Common myeloid progenitor, CD34-positive (primary cell): ENCODE measurements at regions not wholly inside any gene's neighbourhood (a gene's known extent, or its start where the extent isn't known, plus 50 kb on each side); places are given as distances from the start of the nearest gene placed in this dataset.
A peak's percentile ranks its signal among the peaks of the same experiment; 100 is the strongest.

Source experiments
- CTCF ChIA-PET: fragments of 350-600 bp; sonication (Branson Sonifier 250); formaldehyde crosslinking; loops from one replicate; lab custom pipeline; 2021; ENCODE audit warnings: antibody characterized with exemption; lab: Charles Lee
- POLR2A ChIA-PET: fragments of 350-600 bp; sonication (Branson Sonifier 250); formaldehyde crosslinking; loops from one replicate; lab custom pipeline; 2021; ENCODE audit warnings: antibody characterized with exemption; lab: Charles Lee
- DNase-seq, 3 donors: peaks; one replicate each; pipeline versions ENCODE4 v3.0.0 to v3.0.0-alpha.2; 2013
- H3K27ac ChIP-seq, 2 experiments: 1 replicate in 1 of 2; 2 replicates in 1 of 2; pipeline ENCODE4 v1.7.0; 2013; ENCODE audit warnings: inconsistent platforms in 2 of 2, low read length in 2 of 2, mild to moderate bottlenecking in 2 of 2, low read depth in 1 of 2, moderate library complexity in 1 of 2; ENCODE audit not compliant: severe bottlenecking in 2 of 2, insufficient read depth in 1 of 2, poor library complexity in 1 of 2
- H3K27me3 ChIP-seq, 5 experiments: replicated peaks in 2 of 5; 1 replicate in 3 of 5; 2 replicates in 2 of 5; pipeline versions ENCODE4 v1.6.1 to v1.7.0; 2013; ENCODE audit warnings: low read length in 4 of 5, mild to moderate bottlenecking in 2 of 5, moderate library complexity in 2 of 5, inconsistent platforms in 1 of 5; ENCODE audit not compliant: insufficient read depth in 5 of 5, control insufficient read depth in 4 of 5
- H3K36me3 ChIP-seq, 4 experiments: 1 replicate in 2 of 4; 2 replicates in 2 of 4; pipeline versions ENCODE4 v1.6.1 to v1.7.0; 2013; ENCODE audit warnings: low read length in 3 of 4, control low read depth in 1 of 4, mild to moderate bottlenecking in 1 of 4; ENCODE audit not compliant: control insufficient read depth in 4 of 4, insufficient read depth in 4 of 4
- H3K4me1 ChIP-seq, 4 experiments: 1 replicate in 3 of 4; 2 replicates in 1 of 4; pipeline versions ENCODE4 v1.6.1 to v1.7.1; 2013; ENCODE audit warnings: low read length in 3 of 4, mild to moderate bottlenecking in 3 of 4, control low read depth in 1 of 4, inconsistent platforms in 1 of 4, moderate library complexity in 1 of 4; ENCODE audit not compliant: control insufficient read depth in 4 of 4, insufficient read depth in 4 of 4; ENCODE audit errors: control extremely low read depth in 1 of 4
- H3K4me3 ChIP-seq, 7 experiments: 1 replicate in 4 of 7; 2 replicates in 3 of 7; pipeline versions ENCODE4 v1.5.1 to v1.7.0; 2013; ENCODE audit warnings: mild to moderate bottlenecking in 7 of 7, low read length in 6 of 7, moderate library complexity in 6 of 7, inconsistent platforms in 2 of 7, low read depth in 2 of 7, control low read depth in 1 of 7; ENCODE audit not compliant: insufficient read depth in 4 of 7, control insufficient read depth in 1 of 7; ENCODE audit errors: extremely low read depth in 1 of 7
- H3K9me3 ChIP-seq, 5 experiments: 1 replicate in 4 of 5; 2 replicates in 1 of 5; pipeline versions ENCODE4 v1.6.1 to v1.7.1; 2013; ENCODE audit warnings: low read length in 4 of 5, mild to moderate bottlenecking in 2 of 5, inconsistent platforms in 1 of 5, low read depth in 1 of 5, moderate library complexity in 1 of 5; ENCODE audit not compliant: control insufficient read depth in 4 of 5, insufficient read depth in 2 of 5; ENCODE audit errors: control extremely low read depth in 1 of 5
- WGBS: methylation state at CpG from one replicate; pipeline ENCODE4 v1.1.5; 2013; ENCODE audit not compliant: insufficient coverage; 5-methylcytosine and 5-hydroxymethylcytosine counted together

DNA sequence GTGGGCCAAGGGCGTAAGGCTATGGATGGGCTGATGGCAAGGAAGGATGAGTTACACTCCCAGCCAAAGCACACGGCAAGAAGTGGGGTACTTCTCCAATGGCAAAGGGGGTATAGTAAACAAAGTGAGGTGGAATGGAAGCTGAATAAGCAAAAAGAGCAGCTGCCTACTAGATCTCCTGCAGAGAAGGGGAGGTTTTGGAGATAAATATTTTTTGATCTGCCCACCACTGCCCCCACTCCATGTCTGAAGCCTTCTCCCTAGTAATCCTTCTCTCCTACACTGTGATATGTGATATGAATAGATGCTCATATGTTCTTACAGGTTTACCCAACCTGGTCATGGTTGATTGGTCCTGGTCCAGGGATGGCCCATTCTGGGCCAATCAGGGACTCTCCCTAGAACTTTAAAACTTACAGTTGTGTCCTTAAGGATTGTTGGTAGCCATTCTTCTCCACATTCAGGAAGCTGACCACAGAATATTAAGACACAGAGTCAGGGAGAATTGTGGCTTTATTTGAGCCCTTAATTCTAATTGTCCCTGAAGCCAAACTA, 436.8 kb downstream of the OMA1 start:
- WGBS, result 100% methylated on average over 2 of the region's 2 CpGs
- H3K27ac ChIP-seq, result no peak overlapping the region
- ChIA-PET POLR2A (no interaction called here), CTCF (interaction anchor here (0.9 kb wide), 1 partner anchor 20 kb away, joined by 4 read pairs; no protein-coding TSS in a partner anchor)
- no peaks in the 10 kb centered on the region for H3K36me3 ChIP-seq
- no peaks in the 10 kb centered on the region for H3K27me3 ChIP-seq
- H3K9me3 ChIP-seq, result peaks cover 0 to 2% (median 0%) of the 10 kb centered on the region in 5 experiments
- no peak overlapping the region for H3K4me3 ChIP-seq
- H3K4me1 ChIP-seq, result peaks cover 6 to 14% (median 10%) of the 10 kb centered on the region in 4 experiments
- DNase-seq, result no peak

DNA sequence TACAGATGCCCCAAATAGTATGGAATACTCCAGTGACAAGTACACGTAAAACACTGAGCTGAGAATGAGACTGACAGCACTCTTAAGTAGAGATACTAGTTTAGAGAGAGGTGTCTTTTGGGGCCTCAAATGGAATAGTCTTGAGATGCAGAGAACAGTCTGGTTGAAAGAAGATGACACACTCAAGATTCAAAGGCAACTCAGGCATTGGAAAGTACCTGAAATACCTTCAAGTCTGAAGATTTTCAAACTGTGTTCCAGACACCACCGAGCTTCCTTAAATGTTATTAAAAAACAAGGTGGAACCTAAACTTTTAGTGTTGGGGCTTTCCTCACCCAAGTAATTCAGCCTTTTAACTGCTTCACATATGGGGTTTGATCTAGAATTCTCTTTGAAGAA, 437.7 kb downstream of the OMA1 start:
- Histone ChIP-seq H3K4me1 (peaks cover 14 to 23% (median 17%) of the 10 kb centered on the region in 4 experiments), H3K9me3 (no peaks in the 10 kb centered on the region), H3K27ac (no peak overlapping the region), H3K27me3 (no peaks in the 10 kb centered on the region), H3K4me3 (no peak overlapping the region), H3K36me3 (no peaks in the 10 kb centered on the region)
- WGBS, result 100% methylated on average over 1 of the region's 2 CpGs
- POLR2A ChIA-PET, result no interaction called here
- CTCF ChIA-PET, result no interaction called here
- no peak for DNase-seq

DNA sequence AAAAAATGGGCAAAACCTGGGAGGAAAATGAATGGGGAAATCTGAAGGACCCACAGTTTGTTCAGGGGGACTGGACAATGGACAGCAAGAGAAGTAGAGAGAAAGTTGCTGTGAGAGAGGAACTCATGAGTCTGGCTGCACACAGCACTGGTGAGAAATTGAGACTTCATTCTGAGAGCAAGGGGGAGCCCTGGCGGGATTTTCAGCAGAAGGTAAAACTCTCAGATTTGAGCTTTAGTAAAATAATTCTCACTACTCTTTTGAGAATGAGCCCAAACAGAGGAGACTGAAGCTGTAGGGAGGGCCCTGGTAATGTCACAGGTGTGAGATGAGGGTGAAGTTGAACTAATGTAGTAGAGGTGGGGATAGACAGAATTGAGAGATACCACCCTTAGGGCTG, 438.6 kb downstream of the OMA1 start:
- ChIA-PET POLR2A (interaction anchor here (0.6 kb wide), 1 partner anchor 8 kb away, joined by 3 read pairs; no protein-coding TSS in a partner anchor), CTCF (interaction anchor here (0.7 kb wide), 1 partner anchor 10 kb away, joined by 3 read pairs; no protein-coding TSS in a partner anchor)
- no peaks in the 10 kb centered on the region for H3K27me3 ChIP-seq
- H3K4me3 ChIP-seq, result no peak overlapping the region
- no peak overlapping the region for H3K27ac ChIP-seq
- 83% methylated on average over 1 of the region's 1 CpG for WGBS
- no peaks in the 10 kb centered on the region for H3K9me3 ChIP-seq
- no peaks in the 10 kb centered on the region for H3K36me3 ChIP-seq
- no peak for DNase-seq
- H3K4me1 ChIP-seq, result peaks cover 14 to 23% (median 18%) of the 10 kb centered on the region in 4 experiments

DNA sequence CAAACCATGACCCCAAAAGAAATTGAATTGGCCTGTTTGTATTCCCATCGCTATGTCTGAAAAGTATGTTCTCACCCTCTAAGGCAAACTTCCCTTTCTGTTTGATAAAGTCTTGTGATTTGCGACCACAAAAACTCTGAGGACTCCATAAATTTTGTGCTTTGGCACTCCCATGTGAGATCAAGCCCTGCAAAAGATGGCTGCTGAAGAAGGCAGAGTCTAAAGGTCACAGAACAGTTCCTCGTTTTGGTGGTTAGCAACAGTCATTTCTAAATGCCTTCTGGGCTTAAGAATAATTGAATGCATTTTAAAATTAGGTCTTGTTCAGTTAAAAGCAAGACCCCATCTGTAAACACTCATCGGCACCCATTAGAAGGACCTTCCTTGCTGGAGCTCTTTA, 441.6 kb downstream of the OMA1 start:
- Histone ChIP-seq H3K4me1 (peaks cover 11 to 20% (median 17%) of the 10 kb centered on the region in 4 experiments), H3K27ac (peak overlapping the region in 1 of 2 experiments; percentile 67), H3K27me3 (no peaks in the 10 kb centered on the region), H3K36me3 (no peaks in the 10 kb centered on the region), H3K4me3 (no peak overlapping the region), H3K9me3 (no peaks in the 10 kb centered on the region)
- DNase-seq, result peak; percentile 83 to 98 (median 94)
- ChIA-PET POLR2A (no interaction called here), CTCF (no interaction called here)
- WGBS, result 7% methylated on average over 3 of the region's 4 CpGs

DNA sequence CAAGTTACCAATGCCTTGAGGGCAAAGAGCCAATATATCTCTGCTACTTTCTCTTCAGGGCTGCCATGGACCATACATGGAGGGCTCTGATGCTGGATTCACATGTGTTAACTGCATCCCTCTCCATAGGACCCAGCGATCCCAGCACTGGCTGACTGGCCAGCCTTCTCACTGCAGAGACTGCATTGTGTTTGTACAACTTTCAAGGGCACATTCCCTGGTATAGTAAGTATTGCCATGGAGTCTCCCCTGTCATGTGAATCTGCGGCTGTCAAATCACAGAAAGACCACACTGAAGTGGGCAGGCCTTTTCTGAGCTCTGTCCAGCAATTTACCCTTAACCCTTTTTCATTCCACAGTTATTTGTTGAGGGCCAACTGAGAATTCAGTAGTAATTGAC, 449.8 kb downstream of the OMA1 start:
- 67% methylated on average over 2 of the region's 2 CpGs for WGBS
- CTCF ChIA-PET, result interaction anchor here (1.4 kb wide), 1 partner anchor 10 kb away, joined by 3 read pairs; no protein-coding TSS in a partner anchor
- POLR2A ChIA-PET, result no interaction called here
- DNase-seq, result no peak
- H3K9me3 ChIP-seq, result peaks cover 0 to 5% (median 0%) of the 10 kb centered on the region in 5 experiments
- no peak overlapping the region for H3K27ac ChIP-seq
- no peaks in the 10 kb centered on the region for H3K36me3 ChIP-seq
- no peak overlapping the region for H3K4me3 ChIP-seq
- H3K27me3 ChIP-seq, result no peaks in the 10 kb centered on the region
- peaks cover 0 to 11% (median 3%) of the 10 kb centered on the region in 4 experiments for H3K4me1 ChIP-seq

DNA sequence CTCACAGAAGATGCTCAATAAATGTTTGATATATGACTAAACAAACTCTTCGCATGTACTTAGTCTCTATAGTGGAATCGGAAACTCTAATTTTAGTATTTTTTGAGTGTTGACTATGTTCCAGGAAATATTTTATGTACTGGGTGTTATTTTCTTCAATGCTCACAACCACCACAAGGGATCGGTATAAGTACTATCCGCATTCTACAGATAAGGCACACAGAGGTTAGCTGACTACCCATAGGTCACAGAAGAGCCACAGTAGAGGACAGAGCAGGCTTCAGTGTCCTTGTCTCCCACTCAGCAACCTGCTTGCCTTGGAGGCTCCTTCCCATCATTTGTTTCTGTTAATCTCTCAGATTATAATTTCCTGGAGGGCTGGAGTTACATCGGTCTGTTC, 451.3 kb downstream of the OMA1 start:
- H3K36me3 ChIP-seq, result no peaks in the 10 kb centered on the region
- POLR2A ChIA-PET, result no interaction called here
- CTCF ChIA-PET, result no interaction called here

DNA sequence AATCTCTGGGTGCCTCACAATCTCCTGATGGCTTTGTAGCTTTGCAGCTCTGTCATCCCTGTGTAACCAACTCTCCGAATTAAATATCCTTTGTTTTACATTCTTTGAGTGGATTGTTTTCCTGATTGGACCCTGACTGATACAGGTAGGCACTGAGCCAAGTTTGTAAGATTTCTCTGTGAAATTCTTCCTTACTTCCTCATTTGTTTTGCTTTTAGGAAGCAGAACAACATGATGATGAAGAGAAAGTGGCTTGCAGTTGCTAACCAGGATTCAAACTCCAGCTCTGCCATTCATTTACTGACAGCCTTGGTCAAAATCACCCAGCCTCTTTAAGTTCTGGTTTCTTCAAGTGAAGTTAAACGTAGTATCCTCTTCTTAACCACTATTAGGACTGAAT, 452.3 kb downstream of the OMA1 start:
- CTCF ChIA-PET, result no interaction called here
- Histone ChIP-seq H3K36me3 (no peaks in the 10 kb centered on the region), H3K4me3 (no peak overlapping the region), H3K9me3 (peaks cover 0 to 5% (median 0%) of the 10 kb centered on the region in 5 experiments), H3K27ac (no peak overlapping the region), H3K4me1 (peaks cover 3 to 20% (median 8%) of the 10 kb centered on the region in 4 experiments), H3K27me3 (no peaks in the 10 kb centered on the region)
- WGBS, result no CpG with 5 or more reads among the region's 2 CpGs
- POLR2A ChIA-PET, result no interaction called here
- DNase-seq, result peak; percentile 14 to 64 (median 63)

More for the DNA sequence above, 451.3 kb downstream of the OMA1 start:
- peaks cover 3 to 20% (median 8%) of the 10 kb centered on the region in 4 experiments for H3K4me1 ChIP-seq
- 100% methylated on average over 3 of the region's 5 CpGs for WGBS
- H3K27me3 ChIP-seq, result no peaks in the 10 kb centered on the region
- no peak overlapping the region for H3K4me3 ChIP-seq
- H3K9me3 ChIP-seq, result peaks cover 0 to 5% (median 0%) of the 10 kb centered on the region in 5 experiments
- H3K27ac ChIP-seq, result no peak overlapping the region
- DNase-seq, result no peak
